Loucy (cell line): ENCODE measurements at regions not wholly inside any gene's neighbourhood (a gene's known extent, or its start where the extent isn't known, plus 50 kb on each side); places are given as distances from the start of the nearest gene placed in this dataset.

Source experiments
- H2AFZ ChIP-seq: fragments of 200-600 bp; sonication (generic); 2 replicates; pipeline ENCODE4 v1.6.0; 2016; ENCODE audit warnings: antibody characterized with exemption, mild to moderate bottlenecking, low read length, moderate library complexity
- H3F3A ChIP-seq: fragments of 200-600 bp; 2 replicates; pipeline ENCODE4 v1.6.0; 2016; ENCODE audit warnings: antibody characterized with exemption, low read depth, mild to moderate bottlenecking
- H3K27me3 ChIP-seq: fragments of 200-600 bp; sonication (generic); 2 replicates; pipeline ENCODE4 v1.6.1; 2014; ENCODE audit warnings: low read length, mild to moderate bottlenecking; ENCODE audit not compliant: insufficient read depth, poor library complexity, severe bottlenecking
- H3K36me3 ChIP-seq: fragments of 200-600 bp; sonication (generic); 2 replicates; pipeline ENCODE4 v1.6.1; 2016; ENCODE audit warnings: low read length; ENCODE audit not compliant: insufficient read depth
- H3K4me1 ChIP-seq: fragments of 200-600 bp; sonication (generic); 2 replicates; pipeline ENCODE4 v1.5.1; 2014; ENCODE audit warnings: low read length, mild to moderate bottlenecking; ENCODE audit not compliant: insufficient read depth, poor library complexity, severe bottlenecking
- H3K4me2 ChIP-seq: fragments of 200-600 bp; sonication (generic); 2 replicates; pipeline ENCODE4 v1.6.0; 2014; ENCODE audit warnings: antibody characterized with exemption, low read length, low read depth, mild to moderate bottlenecking; ENCODE audit not compliant: poor library complexity, severe bottlenecking
- H3K4me3 ChIP-seq: fragments of 200-600 bp; sonication (generic); 2 replicates; pipeline ENCODE4 v1.5.1; 2014; ENCODE audit warnings: low read length, mild to moderate bottlenecking, mixed read lengths; ENCODE audit not compliant: poor library complexity, severe bottlenecking
- H3K79me2 ChIP-seq: fragments of 200-600 bp; sonication (generic); 2 replicates; pipeline ENCODE4 v1.6.1; 2014; ENCODE audit warnings: low read length; ENCODE audit not compliant: insufficient read depth
- H3K9ac ChIP-seq: fragments of 200-600 bp; sonication (generic); 2 replicates; pipeline ENCODE4 v1.6.0; 2014; ENCODE audit warnings: mild to moderate bottlenecking, low read depth, low read length, moderate library complexity; ENCODE audit not compliant: poor library complexity, severe bottlenecking
- H3K9me2 ChIP-seq: fragments of 200-600 bp; sonication (generic); replicated peaks from 2 replicates; pipeline ENCODE4 v1.6.1; 2016; ENCODE audit warnings: low read depth, low read length, mixed read lengths
- H3K9me3 ChIP-seq: fragments of 200-600 bp; sonication (generic); 2 replicates; pipeline ENCODE4 v1.6.1; 2014; ENCODE audit warnings: mild to moderate bottlenecking, antibody characterized with exemption, low read length, low read depth; ENCODE audit not compliant: insufficient read depth
- H4K20me1 ChIP-seq: fragments of 200-600 bp; sonication (generic); 2 replicates; pipeline ENCODE4 v1.6.0; 2014; ENCODE audit warnings: antibody characterized with exemption, low read length, mild to moderate bottlenecking; ENCODE audit not compliant: insufficient read depth, poor library complexity, severe bottlenecking
- EZH2phosphoT487 ChIP-seq: fragments of 200-600 bp; IDR thresholded peaks from 2 replicates; pipeline ENCODE4 v1.6.1; 2018; ENCODE audit warnings: antibody characterized with exemption, mild to moderate bottlenecking, moderate library complexity, borderline replicate concordance
- TF ChIP-seq, protein P1 (sequence below): fragments of 200-600 bp; sonication (generic); conservative IDR thresholded peaks from 2 replicates; pipeline ENCODE4 v1.5.1; 2014; ENCODE audit warnings: mild to moderate bottlenecking, antibody characterized with exemption, low read length

DNA sequence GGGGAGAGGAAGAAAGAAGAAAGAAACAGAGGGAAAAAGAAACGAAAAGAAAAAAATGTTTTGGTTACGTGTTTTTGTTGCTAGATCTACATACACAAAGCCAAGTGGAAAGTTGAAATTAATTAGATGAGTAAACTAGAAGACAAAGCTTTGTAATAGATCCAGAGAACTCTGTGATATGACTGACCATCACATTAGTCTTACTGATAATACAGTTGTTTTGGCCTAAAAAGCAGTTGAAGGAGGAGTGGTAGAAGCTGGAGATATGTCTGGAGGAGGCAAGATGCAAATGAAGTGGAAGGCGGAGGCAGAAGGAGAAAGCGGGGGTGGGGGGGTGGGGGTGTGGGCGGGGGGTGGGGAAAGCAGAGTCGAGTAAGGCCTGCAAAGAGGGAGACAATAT, 500.1 kb upstream of the ID4 start:
- Histone ChIP-seq H3K9me2 (no peaks in the 10 kb centered on the region), H3K4me2 (no peak overlapping the region), H3K4me1 (no peaks in the 10 kb centered on the region), H3K9ac (no peak overlapping the region), H3F3A (no peaks in the 10 kb centered on the region), H3K36me3 (no peaks in the 10 kb centered on the region), H3K27me3 (no peaks in the 10 kb centered on the region), H3K79me2 (no peaks in the 10 kb centered on the region), H3K4me3 (no peak overlapping the region), H3K9me3 (no peaks in the 10 kb centered on the region), H2AFZ (no peak overlapping the region), H4K20me1 (no peaks in the 10 kb centered on the region)
- TF ChIP-seq, protein P1, sequence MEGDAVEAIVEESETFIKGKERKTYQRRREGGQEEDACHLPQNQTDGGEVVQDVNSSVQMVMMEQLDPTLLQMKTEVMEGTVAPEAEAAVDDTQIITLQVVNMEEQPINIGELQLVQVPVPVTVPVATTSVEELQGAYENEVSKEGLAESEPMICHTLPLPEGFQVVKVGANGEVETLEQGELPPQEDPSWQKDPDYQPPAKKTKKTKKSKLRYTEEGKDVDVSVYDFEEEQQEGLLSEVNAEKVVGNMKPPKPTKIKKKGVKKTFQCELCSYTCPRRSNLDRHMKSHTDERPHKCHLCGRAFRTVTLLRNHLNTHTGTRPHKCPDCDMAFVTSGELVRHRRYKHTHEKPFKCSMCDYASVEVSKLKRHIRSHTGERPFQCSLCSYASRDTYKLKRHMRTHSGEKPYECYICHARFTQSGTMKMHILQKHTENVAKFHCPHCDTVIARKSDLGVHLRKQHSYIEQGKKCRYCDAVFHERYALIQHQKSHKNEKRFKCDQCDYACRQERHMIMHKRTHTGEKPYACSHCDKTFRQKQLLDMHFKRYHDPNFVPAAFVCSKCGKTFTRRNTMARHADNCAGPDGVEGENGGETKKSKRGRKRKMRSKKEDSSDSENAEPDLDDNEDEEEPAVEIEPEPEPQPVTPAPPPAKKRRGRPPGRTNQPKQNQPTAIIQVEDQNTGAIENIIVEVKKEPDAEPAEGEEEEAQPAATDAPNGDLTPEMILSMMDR, result no peak
- TF ChIP-seq EZH2phosphoT487, result no peak

DNA sequence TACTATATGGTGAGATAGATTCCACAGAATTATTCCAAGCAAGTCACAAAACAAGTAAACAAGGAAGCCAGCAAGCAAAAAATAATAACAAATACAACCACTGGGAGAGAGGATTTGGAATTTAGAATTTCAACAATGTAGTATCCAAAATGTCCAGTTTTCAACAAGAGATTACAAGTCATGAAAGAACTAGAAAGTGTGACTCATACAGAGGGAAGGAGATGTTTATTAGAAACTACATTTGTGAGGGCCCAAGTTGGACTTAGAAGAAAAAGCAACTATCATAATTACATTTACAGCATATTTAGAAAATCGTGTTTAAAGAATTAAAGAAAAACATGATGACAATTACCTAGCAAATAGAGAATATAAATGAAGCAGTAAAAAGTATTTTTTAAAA, 494.6 kb upstream of the ID4 start:
- Histone ChIP-seq H3K4me3 (no peak overlapping the region), H2AFZ (no peak overlapping the region), H4K20me1 (no peaks in the 10 kb centered on the region), H3K36me3 (no peaks in the 10 kb centered on the region), H3K9me3 (no peaks in the 10 kb centered on the region), H3K9me2 (no peaks in the 10 kb centered on the region), H3K9ac (no peak overlapping the region), H3K27me3 (no peaks in the 10 kb centered on the region), H3K4me2 (no peak overlapping the region), H3K79me2 (no peaks in the 10 kb centered on the region), H3F3A (no peaks in the 10 kb centered on the region), H3K4me1 (no peaks in the 10 kb centered on the region)
- no peak for TF ChIP-seq EZH2phosphoT487
- TF ChIP-seq, protein P1, result no peak

DNA sequence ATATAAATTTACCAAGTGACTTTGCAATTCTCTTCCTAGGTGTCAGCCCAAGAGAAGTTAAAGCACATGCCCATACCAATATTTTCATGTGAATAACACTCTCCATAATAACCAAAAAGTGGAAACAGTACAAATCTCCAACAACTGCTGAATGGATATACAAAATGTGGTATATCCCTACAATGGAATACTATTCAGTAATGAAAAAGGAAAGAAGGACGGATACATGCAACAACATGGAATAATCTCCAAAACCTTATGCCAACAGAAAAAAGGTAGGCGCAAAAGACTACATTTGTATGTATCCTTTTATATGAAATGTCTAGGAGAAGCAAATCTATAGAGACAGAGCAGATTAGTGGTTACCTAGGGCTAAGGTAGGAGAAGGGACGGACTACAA, 487.7 kb upstream of the ID4 start:
- TF ChIP-seq EZH2phosphoT487, result no peak
- TF ChIP-seq, protein P1, result no peak

More for the DNA sequence above, 487.7 kb upstream of the ID4 start:
- Histone ChIP-seq H4K20me1 (no peaks in the 10 kb centered on the region), H3K79me2 (no peaks in the 10 kb centered on the region), H2AFZ (no peak overlapping the region), H3K9ac (no peak overlapping the region), H3K4me3 (no peak overlapping the region), H3K27me3 (no peaks in the 10 kb centered on the region), H3K4me2 (no peak overlapping the region), H3K9me2 (no peaks in the 10 kb centered on the region), H3F3A (no peaks in the 10 kb centered on the region), H3K4me1 (no peaks in the 10 kb centered on the region), H3K36me3 (no peaks in the 10 kb centered on the region), H3K9me3 (peaks cover 4% of the 10 kb centered on the region)
